GM19455 (cell line): ENCODE measurements at regions not wholly inside any gene's neighbourhood (a gene's known extent, or its start where the extent isn't known, plus 50 kb on each side); places are given as distances from the start of the nearest gene placed in this dataset.
"Not testable (repeated sequence)": the region's sequence is repeated elsewhere in the genome, so short reads cannot be mapped to it uniquely, and the experiment has no call there.

Experiments
- ATAC-seq: cut with Tn5 transposase; IDR thresholded peaks from one replicate; pipeline ENCODE4 v1.9.1; 2021; ENCODE audit not compliant: unreplicated experiment

GRCh38 chr10:6986927-6987326 is 406.9 kb upstream of the PRKCQ start:
- no peak for ATAC-seq

DNA sequence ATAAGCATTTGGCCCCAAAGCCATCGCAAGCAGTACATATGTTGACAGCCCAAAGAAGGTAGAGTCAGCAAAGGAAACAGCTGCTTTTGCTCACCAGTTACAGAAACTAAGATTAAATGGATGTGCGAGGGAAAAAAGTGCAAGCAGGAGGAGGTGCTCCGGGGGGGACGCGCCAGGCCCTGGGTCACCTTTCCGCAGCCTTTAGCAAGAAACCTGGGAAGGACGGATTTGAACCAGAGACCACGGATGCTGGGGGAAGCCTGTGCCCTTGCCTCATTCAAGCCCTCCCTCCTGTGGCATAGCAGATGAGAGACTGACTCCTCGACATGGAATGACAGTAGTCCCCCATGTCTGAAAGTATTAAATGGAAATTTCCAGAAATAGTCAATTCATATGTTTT is 405.6 kb upstream of the PRKCQ start:
- no peak for ATAC-seq

GRCh38 chr10:6984971-6985370 is 404.9 kb upstream of the PRKCQ start:
- no peak for ATAC-seq

- ATAC-seq: not testable (repeated sequence)
These were observed 403.9 kb upstream of the PRKCQ start for GRCh38 chr10:6984016-6984415.

DNA sequence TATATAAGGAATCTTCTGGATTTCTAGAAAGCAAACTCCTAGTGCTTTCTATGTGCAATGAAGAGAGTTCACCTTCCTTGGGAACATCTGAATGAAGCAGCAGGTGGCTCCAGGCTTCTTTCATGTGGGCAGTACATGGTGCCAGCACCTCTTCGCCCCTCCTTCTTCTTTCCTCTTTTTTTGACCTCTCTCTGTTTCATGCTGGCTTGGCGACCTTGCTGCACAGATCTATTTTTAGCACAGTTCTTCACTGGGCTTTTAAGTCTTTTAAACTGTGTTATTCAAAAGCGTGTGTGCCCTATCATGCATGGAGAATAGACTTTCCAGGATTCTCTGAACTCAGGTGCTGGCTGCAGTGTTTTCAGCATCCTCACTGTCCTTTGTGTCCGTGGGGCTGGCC is 400.3 kb upstream of the PRKCQ start:
- no peak for ATAC-seq

- no peak for ATAC-seq
These were observed 399.3 kb upstream of the PRKCQ start for GRCh38 chr10:6979371-6979770.

DNA sequence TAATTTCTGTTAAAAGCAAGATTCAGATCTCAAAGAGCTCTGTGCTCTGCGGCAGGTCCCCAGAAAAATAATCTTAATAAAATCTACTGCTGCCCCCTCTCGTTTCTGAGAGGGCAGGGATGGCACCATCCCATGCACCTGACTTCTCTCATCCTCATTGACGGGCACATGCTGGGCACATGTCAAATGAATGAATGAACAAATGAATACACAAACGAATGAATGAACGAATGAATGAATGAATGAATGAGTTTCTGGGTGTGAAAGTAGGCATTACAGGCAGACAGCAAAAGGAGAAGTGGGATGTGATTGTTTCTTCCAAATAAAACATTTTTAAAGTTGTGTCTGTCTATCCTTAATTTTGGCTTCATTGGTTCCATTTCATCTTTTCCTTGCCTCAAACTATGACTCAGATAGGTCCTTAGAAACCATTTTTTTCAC is 398.1 kb upstream of the PRKCQ start:
- ATAC-seq: no peak

- no peak for ATAC-seq
These were observed 397.5 kb upstream of the PRKCQ start for GRCh38 chr10:6977398-6978186.

DNA sequence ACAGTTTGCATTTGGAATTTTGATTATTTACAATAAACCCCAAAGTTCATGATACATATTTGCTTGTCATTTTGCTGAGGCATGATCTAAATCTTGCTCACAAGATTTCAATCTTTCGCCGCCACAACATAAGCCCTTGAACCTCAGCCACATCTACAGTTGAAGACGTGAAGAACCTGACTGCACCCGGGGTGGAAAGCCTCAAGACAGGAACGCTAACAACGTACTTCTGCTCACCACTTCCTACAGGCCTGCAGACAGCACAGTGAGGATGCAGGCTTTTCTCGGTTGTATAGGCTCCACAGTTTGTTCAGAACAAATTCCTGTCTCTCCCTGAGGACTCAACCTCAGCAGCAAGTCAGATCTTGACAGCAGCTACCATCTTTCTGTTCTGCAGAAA is 393.8 kb upstream of the PRKCQ start:
- ATAC-seq: no peak

DNA sequence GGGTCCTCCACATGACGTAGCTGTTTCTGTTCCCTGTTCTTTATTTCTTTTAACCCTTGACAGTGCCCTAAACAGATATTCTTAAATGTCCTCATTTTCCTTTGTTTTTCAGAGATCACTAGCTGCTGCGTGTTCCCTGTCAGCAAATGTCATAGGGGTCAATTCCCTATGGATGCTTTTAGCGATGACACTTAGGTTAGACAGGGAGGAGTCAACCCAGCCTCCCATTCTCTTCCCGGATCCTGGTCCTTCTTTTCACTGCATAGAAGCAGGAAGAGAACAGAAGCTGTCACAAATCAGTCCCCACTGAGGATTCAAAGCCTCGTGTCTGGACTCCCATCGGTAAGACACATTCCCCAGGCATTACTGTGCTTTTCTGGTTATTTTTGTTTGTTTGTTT is 392.1 kb upstream of the PRKCQ start:
- no peak for ATAC-seq

DNA sequence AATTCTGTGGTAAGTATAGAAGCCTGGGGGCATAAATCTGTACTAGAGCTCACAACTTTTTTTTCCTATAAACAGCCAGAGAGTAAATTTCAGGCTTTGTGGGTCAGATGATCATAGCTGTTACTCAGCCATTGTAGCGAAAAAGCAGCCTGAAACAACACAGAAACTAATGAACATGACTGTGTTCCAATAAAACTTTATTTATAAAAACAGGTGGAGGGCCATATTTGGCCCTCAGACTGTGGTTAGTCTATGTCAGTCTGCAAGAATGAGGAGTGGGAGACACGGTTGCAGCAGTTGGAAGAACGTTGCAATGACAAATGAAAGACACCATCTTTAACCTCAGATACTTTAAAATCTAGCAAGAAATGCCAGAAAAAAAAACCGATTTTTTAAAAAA is 389.6 kb upstream of the PRKCQ start:
- ATAC-seq: no peak

GRCh38 chr10:6964543-6964942 is 384.5 kb upstream of the PRKCQ start:
- no peak for ATAC-seq

DNA sequence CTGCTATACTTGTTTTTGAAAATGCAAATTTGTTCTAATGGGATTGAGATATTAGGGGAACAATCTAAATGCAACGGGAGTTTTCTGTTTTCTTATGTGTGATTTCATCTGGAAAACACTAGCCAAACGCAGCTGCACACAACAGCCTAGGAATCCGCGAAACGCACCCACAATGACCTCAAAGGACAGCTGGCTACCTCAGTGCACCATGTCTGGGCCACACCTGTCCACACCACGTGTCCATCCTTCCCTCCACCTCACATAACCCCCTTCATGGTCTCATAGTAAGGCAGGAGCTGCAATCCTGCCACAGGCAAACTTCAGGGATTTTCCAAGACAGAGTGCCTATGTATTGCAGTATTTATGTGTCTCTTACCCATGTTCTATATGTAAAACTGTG is 382.5 kb upstream of the PRKCQ start:
- ATAC-seq: no peak

DNA sequence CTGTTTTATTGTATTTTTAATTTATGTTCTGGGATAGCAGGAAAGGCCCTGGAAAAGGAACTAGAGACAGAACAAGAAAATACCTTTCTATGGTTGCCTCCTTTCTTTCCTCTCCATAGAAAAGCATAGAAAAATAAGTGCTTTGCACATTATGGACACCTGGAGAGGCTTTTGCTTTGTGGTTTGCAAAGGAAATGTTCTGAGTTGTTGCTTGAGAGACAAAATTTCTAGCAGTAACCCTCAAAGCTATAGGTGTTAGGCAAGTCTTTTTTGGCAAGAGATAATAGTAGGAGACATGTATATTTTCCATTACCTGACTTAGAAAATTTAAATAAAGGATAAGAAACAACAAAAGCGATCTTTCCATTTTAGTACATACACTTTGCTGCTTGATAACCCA is 378.6 kb upstream of the PRKCQ start:
- ATAC-seq: no peak

DNA sequence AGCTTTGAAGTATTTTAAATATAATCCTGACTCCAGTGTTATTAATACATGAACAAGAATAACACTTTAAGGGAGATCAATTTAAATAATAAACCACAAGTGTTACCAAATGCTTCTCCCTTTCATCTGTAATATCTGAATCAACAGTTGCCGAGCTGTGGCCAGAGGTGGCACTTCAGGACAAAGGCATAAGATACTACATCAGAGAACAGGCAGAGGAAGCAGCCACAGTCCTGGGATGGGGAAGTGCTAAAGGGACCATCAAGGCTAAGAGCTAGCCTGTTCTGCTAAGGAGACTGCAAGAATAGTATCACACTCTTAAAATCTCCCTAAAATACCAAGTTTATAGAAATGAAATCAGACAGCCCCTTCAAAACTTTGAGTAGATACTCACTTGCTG is 378.2 kb upstream of the PRKCQ start:
- ATAC-seq: no peak

DNA sequence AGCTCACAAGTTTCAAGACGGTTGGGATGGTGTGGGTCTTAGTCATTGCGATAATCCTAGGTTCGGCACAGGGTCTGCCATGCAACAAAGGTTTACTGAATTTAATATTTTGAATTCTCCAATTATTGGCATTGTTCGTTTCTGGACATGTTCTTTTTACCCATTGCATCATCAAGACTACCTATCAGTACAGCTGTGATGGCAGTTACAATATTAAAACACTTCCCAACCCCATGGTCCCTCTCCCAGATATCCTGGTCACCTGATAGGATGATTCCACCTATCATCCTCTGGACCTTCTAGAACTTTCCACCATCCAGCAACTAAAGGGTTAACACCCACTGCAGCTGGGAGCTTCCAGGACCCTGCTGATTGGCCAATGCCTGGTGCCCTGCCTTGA is 377.8 kb upstream of the PRKCQ start:
- no peak for ATAC-seq

GRCh38 chr10:6956562-6956961 is 376.5 kb upstream of the PRKCQ start:
- no peak for ATAC-seq

DNA sequence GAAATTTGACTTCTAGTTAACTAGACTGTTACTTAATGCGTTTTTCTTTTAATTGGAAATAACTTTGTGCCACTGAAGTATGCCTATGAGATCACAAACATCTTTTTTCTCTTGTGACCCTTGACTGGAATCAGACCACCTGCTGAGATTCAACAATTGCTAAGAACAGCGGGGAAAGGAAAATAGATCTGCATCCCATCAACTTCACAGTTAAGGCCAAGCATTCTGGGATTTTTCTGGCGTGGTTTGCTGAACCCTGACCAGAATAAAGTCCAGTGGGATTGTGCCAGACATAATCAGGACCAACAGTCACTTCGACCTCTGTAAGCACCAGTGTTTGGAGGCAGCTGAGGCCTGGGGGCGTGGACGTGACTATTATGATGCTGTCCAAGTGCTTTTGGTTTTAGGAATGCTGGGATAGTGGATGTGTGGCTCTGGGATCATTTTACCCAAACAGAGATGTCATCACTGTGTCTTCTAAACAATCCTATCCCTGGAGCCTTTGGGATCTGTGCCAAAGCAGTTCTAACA is 373.3 kb upstream of the PRKCQ start:
- ATAC-seq: no peak

DNA sequence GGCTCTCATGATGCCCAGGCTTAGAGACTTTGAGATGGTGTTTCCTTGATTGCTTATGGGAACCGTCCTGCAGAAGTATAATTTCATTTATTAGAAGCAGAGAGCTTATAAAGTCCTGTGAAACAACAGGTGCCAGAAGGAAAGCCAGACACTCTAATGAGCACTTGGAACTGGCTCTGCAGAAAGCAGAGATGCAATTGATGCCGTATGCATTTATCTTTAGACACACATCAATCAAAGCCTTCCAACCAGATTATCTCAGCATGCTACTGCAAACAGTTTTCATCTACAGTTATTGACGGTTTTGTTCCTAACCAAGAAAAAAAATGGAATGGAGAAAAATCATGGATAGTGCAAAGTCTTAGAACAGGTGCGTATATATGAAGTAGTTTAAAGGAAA is 371.7 kb upstream of the PRKCQ start:
- ATAC-seq: no peak

GRCh38 chr10:6950133-6950532 is 370.1 kb upstream of the PRKCQ start:
- ATAC-seq: no peak

- ATAC-seq: no peak
These were observed 364.4 kb upstream of the PRKCQ start for GRCh38 chr10:6944436-6944835.

- no peak for ATAC-seq
These were observed 358.3 kb upstream of the PRKCQ start for GRCh38 chr10:6938384-6938783.

DNA sequence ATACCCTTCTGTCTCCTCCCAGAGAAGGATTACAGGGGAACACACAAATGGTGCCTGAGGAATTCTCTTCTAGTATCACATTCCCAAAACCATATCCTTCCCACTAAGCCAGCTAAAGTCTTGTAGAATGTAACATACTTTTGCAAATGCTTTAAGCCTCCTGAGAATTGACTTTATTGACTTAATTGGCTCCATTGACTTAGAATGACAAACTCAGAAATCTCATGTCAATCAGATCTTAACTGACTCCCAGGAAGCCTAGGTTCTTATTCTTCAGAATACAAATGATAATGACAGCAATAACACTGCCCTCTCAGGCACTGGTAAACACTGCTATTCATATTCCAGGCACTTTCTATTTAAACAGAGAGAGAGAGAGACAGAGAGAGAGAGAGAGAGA is 356.9 kb upstream of the PRKCQ start:
- ATAC-seq: no peak
